ACHN (cell line): ENCODE measurements at regions not wholly inside any gene's neighbourhood (a gene's known extent, or its start where the extent isn't known, plus 50 kb on each side); places are given as distances from the start of the nearest gene placed in this dataset.

Source experiments
- DNase-seq: peaks from one replicate; pipeline ENCODE4 v3.0.0-alpha.2; 2015
- in situ Hi-C: cut with HindIII; loops from 2 replicates; pipeline ENCODE4 v1.10.0; 2017; ENCODE audit warnings: low sequenced_read_pairs, low pct_ligation_motif_present, low pct_unique_long_range_greater_than_20kb

DNA sequence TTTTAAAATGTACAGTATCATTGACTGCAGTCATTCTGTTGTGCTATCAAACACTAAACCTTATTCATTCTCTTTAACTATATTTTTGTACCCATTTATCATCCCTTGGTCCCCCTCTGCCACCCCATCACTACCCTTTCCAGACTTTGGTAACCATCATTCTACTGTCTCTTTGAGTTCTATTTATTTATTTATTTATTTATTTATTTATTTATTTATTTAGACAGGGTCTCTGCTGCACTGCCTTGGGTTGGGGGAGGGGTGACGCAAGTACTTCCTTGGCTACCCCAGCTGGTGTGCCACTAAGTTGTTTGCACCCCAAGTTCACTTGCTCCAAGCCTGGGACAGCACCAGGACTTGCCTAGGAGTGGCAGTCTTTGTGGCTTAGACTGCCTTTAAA, 427.8 kb upstream of the NOVA1 start:
- DNase-seq = no peak
- in situ Hi-C loops = no loop called here

- DNase-seq = no peak
- in situ Hi-C loops = no loop called here
Measured at GRCh38 chr14:27026097-27026496, 428.3 kb upstream of the NOVA1 start.

- DNase-seq = no peak
- in situ Hi-C loops = no loop called here
Measured at GRCh38 chr14:27040552-27040951, 442.7 kb upstream of the NOVA1 start.

- in situ Hi-C loops = no loop called here
- no peak for DNase-seq
Measured at GRCh38 chr14:27049701-27050100, 451.9 kb upstream of the NOVA1 start.

- DNase-seq = no peak
- in situ Hi-C loops = no loop called here
Measured at GRCh38 chr14:27050208-27050607, 452.4 kb upstream of the NOVA1 start.

- in situ Hi-C loops = no loop called here
Measured at GRCh38 chr14:27056586-27056985, 458.8 kb upstream of the NOVA1 start.

DNA sequence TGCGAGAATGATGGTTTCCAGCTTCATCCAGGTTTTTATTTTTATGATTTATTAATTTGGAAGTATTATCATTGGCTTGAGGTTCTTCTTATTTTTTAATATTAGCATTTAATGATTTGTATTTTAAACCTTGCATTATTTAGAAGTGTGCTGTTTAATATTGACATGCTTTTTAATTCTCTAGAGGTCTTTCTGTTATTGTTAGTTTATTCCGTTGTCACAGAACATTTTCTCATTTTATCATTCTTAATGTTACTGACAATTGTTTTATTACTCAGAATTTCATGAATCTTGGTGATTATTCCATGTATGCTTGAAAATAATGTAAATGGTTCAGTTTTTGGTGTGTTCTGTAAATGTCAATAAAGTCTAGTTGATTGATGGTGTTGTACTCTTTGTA, 463.5 kb upstream of the NOVA1 start:
- no peak for DNase-seq

More at GRCh38 chr14:27056586-27056985, 458.8 kb upstream of the NOVA1 start:
- DNase-seq = no peak

GRCh38 chr14:27063959-27064358, 466.1 kb upstream of the NOVA1 start:
- in situ Hi-C loops = no loop called here
- DNase-seq = no peak

More for the DNA sequence above, 463.5 kb upstream of the NOVA1 start:
- in situ Hi-C loops = no loop called here

DNA sequence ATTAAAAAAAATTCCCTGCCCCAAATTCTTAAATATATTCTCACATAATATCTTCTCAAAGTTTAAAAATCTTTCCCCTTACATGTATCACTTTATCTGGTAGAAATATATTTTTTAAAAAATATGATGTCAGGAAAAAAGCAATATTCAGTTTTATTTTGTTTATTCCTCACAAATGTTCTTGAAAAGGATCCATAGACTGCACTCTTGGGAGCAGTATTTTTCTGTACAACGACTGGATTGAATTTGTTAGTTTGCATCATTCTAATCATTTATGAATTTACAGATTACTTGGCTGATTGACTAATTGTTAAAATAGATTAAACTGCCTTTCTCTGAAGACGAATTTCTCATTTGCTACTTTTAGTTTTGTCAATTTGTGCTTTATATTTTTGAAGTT, 468.1 kb upstream of the NOVA1 start:
- no peak for DNase-seq
- in situ Hi-C loops = no loop called here

- in situ Hi-C loops = no loop called here
Measured at GRCh38 chr14:27067961-27068360, 470.1 kb upstream of the NOVA1 start.

DNA sequence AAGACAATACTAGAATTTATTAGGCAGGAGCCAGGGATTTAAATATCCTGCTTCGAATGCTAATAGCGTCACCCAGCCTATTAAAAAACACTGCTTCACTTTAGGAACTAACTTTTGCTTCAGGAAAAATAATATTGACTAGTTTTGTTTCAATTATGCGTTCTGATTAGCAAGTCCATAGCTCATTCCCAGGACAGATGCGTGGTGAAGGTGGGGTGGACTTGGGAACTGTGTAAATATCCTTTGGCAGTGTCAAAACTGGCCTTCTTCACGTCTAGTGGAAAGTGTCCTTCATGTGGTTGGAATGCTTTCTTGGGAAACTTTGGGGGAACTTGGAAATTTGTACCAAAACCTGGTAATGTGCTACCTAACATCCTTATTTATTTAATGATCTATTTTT, 474.8 kb upstream of the NOVA1 start:
- in situ Hi-C loops = no loop called here
- no peak for DNase-seq

More at GRCh38 chr14:27067961-27068360, 470.1 kb upstream of the NOVA1 start:
- DNase-seq = no peak

GRCh38 chr14:27075503-27075902, 477.7 kb upstream of the NOVA1 start:
- in situ Hi-C loops = no loop called here

GRCh38 chr14:27077214-27077613, 479.4 kb upstream of the NOVA1 start:
- in situ Hi-C loops = no loop called here
- no peak for DNase-seq

More at GRCh38 chr14:27075503-27075902, 477.7 kb upstream of the NOVA1 start:
- DNase-seq = no peak

GRCh38 chr14:27077710-27078109, 479.9 kb upstream of the NOVA1 start:
- no peak for DNase-seq
- in situ Hi-C loops = no loop called here

DNA sequence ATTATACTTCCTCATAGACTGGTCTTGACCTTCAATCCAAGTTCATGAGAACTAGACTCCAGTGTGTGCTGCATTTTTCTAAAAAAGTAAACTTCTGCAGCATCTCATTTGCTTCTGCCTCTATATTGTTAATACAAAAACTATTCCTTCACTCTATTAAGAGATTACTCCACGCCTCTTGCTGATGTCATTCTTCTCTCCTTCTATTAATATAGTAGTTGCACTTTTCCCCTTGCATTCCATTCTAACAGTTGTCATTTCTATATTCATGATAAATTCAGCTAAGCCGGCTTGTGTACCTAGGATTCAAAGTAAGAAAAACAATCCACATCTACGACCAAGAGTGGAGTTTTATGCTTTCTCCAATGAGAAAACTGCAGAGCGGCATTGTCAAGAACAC, 480.4 kb upstream of the NOVA1 start:
- DNase-seq = no peak
- in situ Hi-C loops = no loop called here

GRCh38 chr14:27079716-27080115, 481.9 kb upstream of the NOVA1 start:
- DNase-seq = no peak
- in situ Hi-C loops = no loop called here

- in situ Hi-C loops = no loop called here
- DNase-seq = no peak
Measured at GRCh38 chr14:27085500-27085899, 487.7 kb upstream of the NOVA1 start.

DNA sequence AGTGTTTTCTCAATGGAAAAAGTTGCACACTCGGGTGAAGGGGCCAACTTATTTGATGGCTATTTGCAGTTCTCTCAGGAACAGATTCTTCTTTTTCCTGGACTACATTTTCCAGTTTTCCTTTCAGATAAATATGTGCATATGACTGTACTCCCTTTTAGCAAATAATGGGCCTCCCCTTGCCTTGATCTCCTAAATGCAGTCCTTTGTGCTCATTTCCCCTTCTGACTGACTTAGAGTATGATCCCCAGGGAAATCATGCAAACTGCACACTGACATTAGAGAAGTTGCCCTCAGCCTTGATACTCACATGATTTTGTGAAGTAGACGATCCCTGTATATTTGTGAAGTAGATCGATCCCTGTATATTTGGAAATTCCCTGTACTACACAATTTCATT, 492.9 kb upstream of the NOVA1 start:
- no peak for DNase-seq
- in situ Hi-C loops = no loop called here

DNA sequence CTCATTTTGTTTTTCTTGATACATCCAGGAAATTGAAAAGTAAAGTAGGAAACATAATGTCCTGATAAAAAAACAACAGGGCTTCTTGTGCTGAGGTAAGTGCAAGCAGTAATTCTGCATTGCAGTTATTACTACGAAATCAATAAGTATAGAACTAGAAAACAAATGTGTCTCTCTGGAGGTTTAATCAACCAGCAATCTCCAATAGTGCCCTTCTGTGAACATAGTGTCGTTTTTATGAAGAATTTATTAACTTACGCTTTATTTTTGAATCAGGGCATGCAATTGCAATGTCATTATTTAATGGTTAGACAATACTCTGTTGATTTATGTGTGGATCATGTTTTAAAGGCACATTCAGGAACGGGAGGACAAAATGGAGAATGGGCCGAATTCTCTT, 494.1 kb upstream of the NOVA1 start:
- no peak for DNase-seq
- in situ Hi-C loops = no loop called here

GRCh38 chr14:27096091-27096490, 498.3 kb upstream of the NOVA1 start:
- in situ Hi-C loops = no loop called here

DNA sequence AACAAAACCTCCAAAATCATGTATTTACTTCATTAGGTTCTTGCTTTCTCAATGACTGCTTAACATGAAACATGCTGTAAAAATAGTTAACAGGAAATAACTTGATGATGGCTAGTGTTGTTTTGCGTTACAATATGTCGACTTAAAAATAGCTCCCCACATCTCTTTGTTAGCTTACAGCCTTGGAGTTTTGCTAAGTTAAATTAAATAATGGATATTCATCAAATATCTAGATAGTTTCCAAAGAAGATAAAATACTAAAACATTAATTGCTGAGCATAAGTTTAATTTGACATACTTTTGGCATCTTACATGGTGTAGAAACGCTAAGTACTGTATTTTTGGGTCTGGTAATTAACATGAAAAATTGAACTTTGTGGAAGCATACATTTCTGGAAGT, 500.6 kb upstream of the NOVA1 start:
- in situ Hi-C loops = no loop called here
- no peak for DNase-seq

More at GRCh38 chr14:27096091-27096490, 498.3 kb upstream of the NOVA1 start:
- no peak for DNase-seq
